ENCODE measurements at regions not wholly inside any gene's neighbourhood (a gene's known extent, or its start where the extent isn't known, plus 50 kb on each side); places are given as distances from the start of the nearest gene placed in this dataset.

DNA sequence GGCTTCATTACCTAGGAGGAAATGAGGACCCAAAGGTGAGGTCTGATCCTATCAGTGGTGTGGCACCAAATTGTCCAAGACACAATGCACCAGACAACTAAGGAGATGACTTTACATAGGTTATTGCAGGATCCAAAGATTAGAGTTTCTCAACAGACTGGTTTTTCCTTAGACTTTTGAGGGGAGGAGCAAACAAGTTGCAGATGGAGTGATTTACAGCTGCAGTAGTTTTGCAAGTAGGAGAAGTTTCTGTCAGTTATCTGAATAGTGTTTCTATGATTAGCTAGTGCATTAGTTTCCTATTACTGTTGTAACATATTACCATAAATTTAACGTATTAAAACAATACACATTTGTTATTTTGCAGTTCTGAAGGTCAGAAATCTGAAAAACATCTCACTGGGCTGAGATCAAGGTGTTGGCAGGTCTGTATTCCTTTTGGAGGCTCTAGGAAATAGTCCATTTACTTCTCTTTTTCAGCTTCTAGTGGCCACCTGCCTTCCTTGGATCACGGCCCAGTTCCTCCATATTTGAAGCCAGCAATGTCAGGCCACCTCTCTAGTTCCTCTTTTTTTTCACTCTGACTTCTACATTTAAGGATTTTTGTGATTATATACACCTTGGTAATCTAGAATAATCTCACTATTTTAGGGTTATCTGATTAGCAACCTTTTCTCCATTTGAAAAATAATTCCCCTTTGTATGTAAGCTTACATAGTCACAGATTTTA is 994.9 kb downstream of the REEP3 start:
- Histone ChIP-seq H4K5ac (ENCODE audit: low read length) (no peak overlapping the region), H3K18ac (ENCODE audit: low read length) (peak overlapping the region; percentile 51), H3K4me1 (ENCODE audit: control insufficient read depth, low read depth, low read length) (no peaks in the 10 kb centered on the region), H2AK5ac (ENCODE audit: low read length) (no peak overlapping the region), H4K8ac (ENCODE audit: low read depth, low read length) (no peak overlapping the region), H3K56ac (ENCODE audit: low read length) (no peak overlapping the region), H2BK5ac (ENCODE audit: low read length) (no peak overlapping the region), H3K4me3 (ENCODE audit: low read length) (no peak overlapping the region), H3K9ac (ENCODE audit: low read length) (no peak overlapping the region), H3K4ac (ENCODE audit: low read depth, low read length) (no peak overlapping the region), H3K27ac (ENCODE audit: low read depth, low read length) (no peak overlapping the region), H3K36me3 (ENCODE audit: control insufficient read depth, insufficient read depth, low read length) (no peaks in the 10 kb centered on the region), H2BK15ac (replicated peaks; ENCODE audit: low read depth) (peak overlapping the region; percentile 74), H3K4me2 (ENCODE audit: low read length) (no peak overlapping the region), H3K27me3 (ENCODE audit: insufficient read depth, low read length, poor library complexity) (no peaks in the 10 kb centered on the region), H3K79me1 (ENCODE audit: low read length) (no peaks in the 10 kb centered on the region), H2BK120ac (ENCODE audit: low read depth, low read length) (no peak overlapping the region), H3K23ac (ENCODE audit: low read length) (no peak overlapping the region), H3K79me2 (ENCODE audit: control insufficient read depth, insufficient read depth, low read length) (no peaks in the 10 kb centered on the region)
- no peak for DNase-seq
- no CpG with 5 or more reads among the region's 2 CpGs for WGBS (ENCODE audit: extremely low coverage, insufficient coverage, low lambda C conversion rate)

DNA sequence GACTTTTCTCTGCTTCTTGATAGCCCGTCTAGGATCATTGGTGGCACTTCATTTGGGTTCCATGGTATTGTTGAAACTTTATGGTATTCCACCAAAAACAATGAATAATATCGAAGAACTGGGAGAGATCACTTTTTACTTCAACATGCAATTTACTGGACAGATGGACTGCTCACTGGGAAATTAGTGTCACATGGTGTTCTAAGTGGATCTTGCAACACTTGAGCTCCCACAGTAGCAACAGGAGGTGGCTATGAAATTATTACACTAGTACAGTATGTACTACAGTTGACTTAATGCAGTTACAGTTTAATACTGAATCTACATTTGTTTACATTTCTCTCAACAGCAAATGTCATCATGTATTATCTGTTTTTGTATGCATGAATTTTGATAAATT is 997.3 kb downstream of the REEP3 start:
- H3K27me3 ChIP-seq (ENCODE audit: insufficient read depth, low read length, poor library complexity): no peaks in the 10 kb centered on the region
- no peak overlapping the region for H3K4me2 ChIP-seq (ENCODE audit: low read length)
- H2BK5ac ChIP-seq (ENCODE audit: low read length): no peak overlapping the region
- no peaks in the 10 kb centered on the region for H3K79me2 ChIP-seq (ENCODE audit: control insufficient read depth, insufficient read depth, low read length)
- H3K4ac ChIP-seq (ENCODE audit: low read depth, low read length): no peak overlapping the region
- H3K18ac ChIP-seq (ENCODE audit: low read length): no peak overlapping the region
- no peaks in the 10 kb centered on the region for H3K36me3 ChIP-seq (ENCODE audit: control insufficient read depth, insufficient read depth, low read length)
- H2BK120ac ChIP-seq (ENCODE audit: low read depth, low read length): no peak overlapping the region
- no peak overlapping the region for H2AK5ac ChIP-seq (ENCODE audit: low read length)
- no CpG with 5 or more reads among the region's 2 CpGs for WGBS (ENCODE audit: extremely low coverage, insufficient coverage, low lambda C conversion rate)
- DNase-seq: no peak
- H4K5ac ChIP-seq (ENCODE audit: low read length): no peak overlapping the region
- H3K79me1 ChIP-seq (ENCODE audit: low read length): no peaks in the 10 kb centered on the region
- H3K4me1 ChIP-seq (ENCODE audit: control insufficient read depth, low read depth, low read length): no peaks in the 10 kb centered on the region
- H3K27ac ChIP-seq (ENCODE audit: low read depth, low read length): no peak overlapping the region
- H2BK15ac ChIP-seq (replicated peaks; ENCODE audit: low read depth): no peak overlapping the region
- no peak overlapping the region for H3K23ac ChIP-seq (ENCODE audit: low read length)
- H3K56ac ChIP-seq (ENCODE audit: low read length): no peak overlapping the region
- H3K9ac ChIP-seq (ENCODE audit: low read length): no peak overlapping the region
- H3K4me3 ChIP-seq (ENCODE audit: low read length): no peak overlapping the region
- H4K8ac ChIP-seq (ENCODE audit: low read depth, low read length): no peak overlapping the region

DNA sequence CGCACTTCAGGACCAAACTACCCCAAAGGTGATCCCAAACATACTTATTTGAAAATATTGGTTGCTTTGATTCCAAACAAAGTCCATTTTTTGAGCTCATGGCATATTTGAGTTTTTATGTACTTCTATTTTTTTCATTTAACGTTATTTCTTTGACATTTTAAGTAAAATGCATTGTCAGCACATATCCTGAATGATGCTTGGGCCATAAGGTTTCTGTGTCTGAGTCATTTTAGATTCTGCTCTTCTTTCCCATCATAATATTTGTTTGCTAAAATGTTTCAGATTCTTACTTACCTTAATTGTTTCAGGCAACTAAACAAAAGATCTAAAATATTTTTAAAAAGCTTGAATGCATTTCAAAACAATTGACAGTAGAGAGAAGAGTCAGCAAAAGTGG is 998.2 kb downstream of the REEP3 start:
- H3K79me2 ChIP-seq (ENCODE audit: control insufficient read depth, insufficient read depth, low read length): no peaks in the 10 kb centered on the region
- H2BK5ac ChIP-seq (ENCODE audit: low read length): no peak overlapping the region
- no peak overlapping the region for H3K56ac ChIP-seq (ENCODE audit: low read length)
- H3K18ac ChIP-seq (ENCODE audit: low read length): no peak overlapping the region
- H3K36me3 ChIP-seq (ENCODE audit: control insufficient read depth, insufficient read depth, low read length): no peaks in the 10 kb centered on the region
- H3K4me3 ChIP-seq (ENCODE audit: low read length): no peak overlapping the region
- WGBS (ENCODE audit: extremely low coverage, insufficient coverage, low lambda C conversion rate): no CpG with 5 or more reads among the region's 2 CpGs
- no peaks in the 10 kb centered on the region for H3K4me1 ChIP-seq (ENCODE audit: control insufficient read depth, low read depth, low read length)
- no peak overlapping the region for H3K9ac ChIP-seq (ENCODE audit: low read length)
- no peaks in the 10 kb centered on the region for H3K27me3 ChIP-seq (ENCODE audit: insufficient read depth, low read length, poor library complexity)
- H2BK15ac ChIP-seq (replicated peaks; ENCODE audit: low read depth): no peak overlapping the region
- H3K4ac ChIP-seq (ENCODE audit: low read depth, low read length): no peak overlapping the region
- no peak overlapping the region for H4K8ac ChIP-seq (ENCODE audit: low read depth, low read length)
- no peak overlapping the region for H2AK5ac ChIP-seq (ENCODE audit: low read length)
- no peak for DNase-seq
- no peaks in the 10 kb centered on the region for H3K79me1 ChIP-seq (ENCODE audit: low read length)
- no peak overlapping the region for H3K23ac ChIP-seq (ENCODE audit: low read length)
- no peak overlapping the region for H4K5ac ChIP-seq (ENCODE audit: low read length)
- no peak overlapping the region for H3K27ac ChIP-seq (ENCODE audit: low read depth, low read length)
- H2BK120ac ChIP-seq (ENCODE audit: low read depth, low read length): no peak overlapping the region
- no peak overlapping the region for H3K4me2 ChIP-seq (ENCODE audit: low read length)

DNA sequence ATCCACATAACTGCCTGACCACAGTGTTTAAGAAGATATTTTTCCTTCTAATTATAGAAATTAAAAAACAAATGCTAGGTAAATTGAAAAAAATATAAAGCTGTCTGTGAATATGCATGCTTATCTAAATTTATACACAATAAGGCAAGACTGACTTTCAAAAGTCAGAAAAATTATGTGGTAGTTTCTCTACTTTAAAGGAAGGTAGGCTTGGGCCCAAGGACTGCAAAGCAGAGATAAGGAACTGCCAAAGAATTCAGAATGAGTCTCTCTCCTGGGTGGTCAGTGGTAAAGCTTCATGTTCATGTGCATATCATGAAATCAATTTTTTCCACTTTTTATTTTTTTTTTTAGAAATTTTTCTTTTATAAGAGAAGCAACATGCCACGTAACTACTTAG is 998.6 kb downstream of the REEP3 start:
- H4K5ac ChIP-seq (ENCODE audit: low read length): no peak overlapping the region
- no peak overlapping the region for H2BK120ac ChIP-seq (ENCODE audit: low read depth, low read length)
- no peaks in the 10 kb centered on the region for H3K79me1 ChIP-seq (ENCODE audit: low read length)
- no peak overlapping the region for H3K4me3 ChIP-seq (ENCODE audit: low read length)
- H3K56ac ChIP-seq (ENCODE audit: low read length): no peak overlapping the region
- no peak for DNase-seq
- no peak overlapping the region for H3K4me2 ChIP-seq (ENCODE audit: low read length)
- H3K36me3 ChIP-seq (ENCODE audit: control insufficient read depth, insufficient read depth, low read length): no peaks in the 10 kb centered on the region
- no peak overlapping the region for H3K23ac ChIP-seq (ENCODE audit: low read length)
- H4K8ac ChIP-seq (ENCODE audit: low read depth, low read length): no peak overlapping the region
- H3K27ac ChIP-seq (ENCODE audit: low read depth, low read length): no peak overlapping the region
- no peak overlapping the region for H2BK5ac ChIP-seq (ENCODE audit: low read length)
- no peak overlapping the region for H3K9ac ChIP-seq (ENCODE audit: low read length)
- WGBS (ENCODE audit: extremely low coverage, insufficient coverage, low lambda C conversion rate): no CpG with 5 or more reads among the region's 1 CpG
- no peak overlapping the region for H3K4ac ChIP-seq (ENCODE audit: low read depth, low read length)
- no peaks in the 10 kb centered on the region for H3K79me2 ChIP-seq (ENCODE audit: control insufficient read depth, insufficient read depth, low read length)
- no peaks in the 10 kb centered on the region for H3K4me1 ChIP-seq (ENCODE audit: control insufficient read depth, low read depth, low read length)
- H2BK15ac ChIP-seq (replicated peaks; ENCODE audit: low read depth): no peak overlapping the region
- H3K27me3 ChIP-seq (ENCODE audit: insufficient read depth, low read length, poor library complexity): no peaks in the 10 kb centered on the region
- no peak overlapping the region for H3K18ac ChIP-seq (ENCODE audit: low read length)
- no peak overlapping the region for H2AK5ac ChIP-seq (ENCODE audit: low read length)

DNA sequence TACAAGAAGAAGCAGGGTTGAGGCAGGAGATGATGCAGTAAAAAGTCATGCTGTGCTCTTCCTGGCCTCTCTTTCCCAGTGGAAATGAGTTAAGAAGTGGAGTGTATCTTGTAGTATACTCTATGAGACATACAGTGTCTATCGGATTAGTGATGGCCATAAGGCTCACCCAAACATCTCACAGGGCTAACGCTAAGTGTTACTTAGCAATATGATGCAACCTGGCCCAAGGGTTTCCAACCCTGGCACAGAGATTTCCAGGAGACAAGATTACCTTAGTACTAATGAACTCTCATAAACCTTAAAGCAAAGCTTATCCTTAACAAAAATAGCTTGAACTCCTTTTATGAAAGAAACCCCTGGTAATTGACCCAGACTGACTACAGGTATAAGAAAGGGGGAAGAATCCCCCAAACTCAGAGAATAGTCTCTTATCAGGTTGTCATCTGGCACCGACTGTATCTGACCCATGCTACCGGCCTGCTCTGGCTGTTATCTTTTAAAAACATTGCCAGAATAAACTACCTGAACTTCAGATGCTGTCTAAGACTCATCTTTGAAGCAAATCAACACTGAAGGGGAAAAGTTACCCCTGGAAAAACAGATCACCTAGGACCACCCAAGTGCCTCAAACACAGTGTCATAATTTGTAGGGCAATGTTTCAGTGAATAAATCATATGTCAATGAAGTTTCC is 1002.0 kb downstream of the REEP3 start:
- Histone ChIP-seq H3K79me1 (ENCODE audit: low read length) (no peaks in the 10 kb centered on the region), H3K4ac (ENCODE audit: low read depth, low read length) (no peak overlapping the region), H2AK5ac (ENCODE audit: low read length) (no peak overlapping the region), H3K27ac (ENCODE audit: low read depth, low read length) (no peak overlapping the region), H2BK5ac (ENCODE audit: low read length) (peak overlapping the region; percentile 21), H2BK120ac (ENCODE audit: low read depth, low read length) (no peak overlapping the region), H3K79me2 (ENCODE audit: control insufficient read depth, insufficient read depth, low read length) (no peaks in the 10 kb centered on the region), H4K5ac (ENCODE audit: low read length) (no peak overlapping the region), H3K4me1 (ENCODE audit: control insufficient read depth, low read depth, low read length) (no peaks in the 10 kb centered on the region), H3K36me3 (ENCODE audit: control insufficient read depth, insufficient read depth, low read length) (no peaks in the 10 kb centered on the region), H2BK15ac (replicated peaks; ENCODE audit: low read depth) (no peak overlapping the region), H3K4me3 (ENCODE audit: low read length) (no peak overlapping the region), H4K8ac (ENCODE audit: low read depth, low read length) (no peak overlapping the region), H3K56ac (ENCODE audit: low read length) (peak overlapping the region; percentile 18), H3K18ac (ENCODE audit: low read length) (no peak overlapping the region), H3K4me2 (ENCODE audit: low read length) (no peak overlapping the region), H3K23ac (ENCODE audit: low read length) (no peak overlapping the region), H3K27me3 (ENCODE audit: insufficient read depth, low read length, poor library complexity) (no peaks in the 10 kb centered on the region), H3K9ac (ENCODE audit: low read length) (no peak overlapping the region)
- WGBS (ENCODE audit: extremely low coverage, insufficient coverage, low lambda C conversion rate): no CpG with 5 or more reads among the region's 4 CpGs
- no peak for DNase-seq

Measured in mesendoderm (in vitro differentiated cells).